Kasumi-1 (cell line): ENCODE measurements at regions not wholly inside any gene's neighbourhood (a gene's known extent, or its start where the extent isn't known, plus 50 kb on each side); places are given as distances from the start of the nearest gene placed in this dataset.

ENCODE experiments used
- DNase-seq, 2 experiments: peaks; one replicate each; lab custom pipeline; 2025; lab: John Stamatoyannopoulos, UW

GRCh38 chr3:194067949-194068362 lies 68.0 kb upstream of the HES1 start:
- no peak for DNase-seq

GRCh38 chr3:194069421-194070219 lies 66.3 kb upstream of the HES1 start:
- no peak for DNase-seq

GRCh38 chr3:194070220-194070633 lies 65.7 kb upstream of the HES1 start:
- no peak for DNase-seq

GRCh38 chr3:194070634-194071409 lies 65.1 kb upstream of the HES1 start:
- peak; percentile 41 to 43 for DNase-seq

- no peak for DNase-seq
These were observed 63.9 kb upstream of the HES1 start for GRCh38 chr3:194072097-194072428.

- DNase-seq: no peak
These were observed 63.2 kb upstream of the HES1 start for GRCh38 chr3:194072691-194073279.

- no peak for DNase-seq
These were observed 62.0 kb upstream of the HES1 start for GRCh38 chr3:194073926-194074325.

GRCh38 chr3:194075088-194075615 lies 60.8 kb upstream of the HES1 start:
- no peak for DNase-seq

GRCh38 chr3:194075802-194076460 lies 60.0 kb upstream of the HES1 start:
- DNase-seq: no peak

- no peak for DNase-seq
These were observed 59.5 kb upstream of the HES1 start for GRCh38 chr3:194076475-194076874.

GRCh38 chr3:194077602-194078001 lies 58.3 kb upstream of the HES1 start:
- DNase-seq: no peak

GRCh38 chr3:194078045-194078821 lies 57.7 kb upstream of the HES1 start:
- DNase-seq: no peak

GRCh38 chr3:194079702-194080172 lies 56.2 kb upstream of the HES1 start:
- DNase-seq: no peak

GRCh38 chr3:194080436-194080835 lies 55.5 kb upstream of the HES1 start:
- DNase-seq: no peak

- DNase-seq: no peak
These were observed 54.8 kb upstream of the HES1 start for GRCh38 chr3:194080913-194081800.

- no peak for DNase-seq
These were observed 54.1 kb upstream of the HES1 start for GRCh38 chr3:194081826-194082225.

GRCh38 chr3:194082743-194083636 lies 53.0 kb upstream of the HES1 start:
- DNase-seq: no peak

- DNase-seq: no peak
These were observed 52.2 kb upstream of the HES1 start for GRCh38 chr3:194083637-194084224.

GRCh38 chr3:194084284-194084683 lies 51.7 kb upstream of the HES1 start:
- DNase-seq: no peak
